Neural progenitor cell (in vitro differentiated cells): ENCODE measurements at regions not wholly inside any gene's neighbourhood (a gene's known extent, or its start where the extent isn't known, plus 50 kb on each side); places are given as distances from the start of the nearest gene placed in this dataset.

Experiments
- DNase-seq: peaks from one replicate; pipeline ENCODE4 v3.0.0-alpha.2; 2016; ENCODE audit warnings: low spot score
- H2AFZ ChIP-seq: fragments of 200-600 bp; sonication (generic); replicated peaks from 2 replicates; pipeline ENCODE4 v1.6.1; 2016; ENCODE audit warnings: antibody characterized with exemption
- H3F3A ChIP-seq: fragments of 200-600 bp; sonication (generic); 2 replicates; pipeline ENCODE4 v1.6.1; 2016; ENCODE audit warnings: antibody characterized with exemption, low read depth
- H3K27ac ChIP-seq: fragments of 200-600 bp; sonication (generic); 2 replicates; pipeline ENCODE4 v1.5.1; 2016; ENCODE audit warnings: mild to moderate bottlenecking
- H3K27me3 ChIP-seq: fragments of 200-600 bp; sonication (generic); 2 replicates; pipeline ENCODE4 v1.6.1; 2016; ENCODE audit warnings: mild to moderate bottlenecking, moderate library complexity
- H3K36me3 ChIP-seq: fragments of 200-600 bp; sonication (generic); 2 replicates; pipeline ENCODE4 v1.5.1; 2016
- H3K4me1 ChIP-seq: fragments of 200-600 bp; sonication (generic); 2 replicates; pipeline ENCODE4 v1.6.1; 2016; ENCODE audit warnings: mixed run types
- H3K4me2 ChIP-seq: fragments of 200-600 bp; sonication (generic); 2 replicates; pipeline ENCODE4 v1.6.1; 2016
- H3K4me3 ChIP-seq: fragments of 200-600 bp; sonication (generic); 2 replicates; pipeline ENCODE4 v1.5.1; 2016
- H3K79me2 ChIP-seq: fragments of 200-600 bp; sonication (generic); 2 replicates; pipeline ENCODE4 v1.6.1; 2016; ENCODE audit warnings: low read depth
- H3K9ac ChIP-seq: fragments of 200-600 bp; sonication (generic); 2 replicates; pipeline ENCODE4 v1.6.1; 2016
- H3K9me3 ChIP-seq: fragments of 200-600 bp; sonication (generic); 2 replicates; pipeline ENCODE4 v1.5.1; 2016; ENCODE audit warnings: low read depth
- H4K20me1 ChIP-seq: fragments of 200-600 bp; sonication (generic); 2 replicates; pipeline ENCODE4 v1.6.1; 2016; ENCODE audit warnings: low read depth
- H3K27ac Mint-ChIP-seq: 3 replicates; pipeline ENCODE4 v1.8.0; 2021; ENCODE audit warnings: mixed read lengths
- H3K27me3 Mint-ChIP-seq: 2 replicates; pipeline ENCODE4 v1.8.0; 2022; ENCODE audit warnings: low read depth, mild to moderate bottlenecking, inconsistent platforms, moderate library complexity, mixed read lengths; ENCODE audit not compliant: insufficient read depth
- H3K36me3 Mint-ChIP-seq: 3 replicates; pipeline ENCODE4 v1.8.0; 2021; ENCODE audit warnings: mixed read lengths
- H3K4me1 Mint-ChIP-seq: 3 replicates; pipeline ENCODE4 v1.8.0; 2021; ENCODE audit warnings: mixed read lengths
- H3K4me3 Mint-ChIP-seq: 3 replicates; pipeline ENCODE4 v1.8.0; 2021; ENCODE audit warnings: mild to moderate bottlenecking, moderate library complexity, mixed read lengths
- H3K9me3 Mint-ChIP-seq: 3 replicates; pipeline ENCODE4 v1.8.0; 2020; ENCODE audit warnings: mixed read lengths
- CTCF ChIP-seq: fragments of 200-600 bp; sonication (generic); IDR thresholded peaks from 2 replicates; pipeline ENCODE4 v1.5.1; 2017; ENCODE audit warnings: antibody characterized with exemption, mild to moderate bottlenecking
- EZH2 ChIP-seq: fragments of 200-600 bp; sonication (generic); IDR thresholded peaks from 2 replicates; pipeline ENCODE4 v1.6.1; 2017; ENCODE audit warnings: antibody characterized with exemption, mild to moderate bottlenecking, moderate library complexity
- EZH2phosphoT487 ChIP-seq: fragments of 200-600 bp; sonication (generic); IDR thresholded peaks from 2 replicates; pipeline ENCODE4 v1.6.1; 2017; ENCODE audit warnings: antibody characterized with exemption

GRCh38 chr17:69880591-69881112 lies 194.4 kb upstream of the KCNJ16 start:
- no peaks in the 10 kb centered on the region for H3K36me3 ChIP-seq
- peaks cover 4% of the 10 kb centered on the region for H3K9me3 Mint-ChIP-seq

GRCh38 chr17:69882281-69882680 lies 192.7 kb upstream of the KCNJ16 start:
- Histone ChIP-seq H3K36me3 (no peaks in the 10 kb centered on the region), H2AFZ (no peak overlapping the region), H3K4me1 (no peaks in the 10 kb centered on the region), H3F3A (no peaks in the 10 kb centered on the region), H3K9ac (no peak overlapping the region), H3K4me3 (no peak overlapping the region), H3K9me3 (no peaks in the 10 kb centered on the region), H3K4me2 (no peak overlapping the region), H3K27me3 (no peaks in the 10 kb centered on the region), H4K20me1 (no peaks in the 10 kb centered on the region), H3K27ac (no peak overlapping the region), H3K79me2 (no peaks in the 10 kb centered on the region)
- H3K9me3 Mint-ChIP-seq = peaks cover 2% of the 10 kb centered on the region
- H3K4me1 Mint-ChIP-seq = no peaks in the 10 kb centered on the region
- no peaks in the 10 kb centered on the region for H3K27me3 Mint-ChIP-seq
- DNase-seq = no peak
- TF ChIP-seq EZH2 (no peak), CTCF (no peak), EZH2phosphoT487 (no peak)
- no peak overlapping the region for H3K4me3 Mint-ChIP-seq
- H3K27ac Mint-ChIP-seq = no peak overlapping the region
- no peaks in the 10 kb centered on the region for H3K36me3 Mint-ChIP-seq

More at GRCh38 chr17:69880591-69881112, 194.4 kb upstream of the KCNJ16 start:
- no peaks in the 10 kb centered on the region for H3K4me1 Mint-ChIP-seq
- no peaks in the 10 kb centered on the region for H4K20me1 ChIP-seq
- H3K27me3 ChIP-seq = no peaks in the 10 kb centered on the region
- TF ChIP-seq EZH2 (no peak), CTCF (no peak), EZH2phosphoT487 (no peak)
- no peak overlapping the region for H3K9ac ChIP-seq
- no peak overlapping the region for H2AFZ ChIP-seq
- peaks cover 2% of the 10 kb centered on the region for H3K36me3 Mint-ChIP-seq
- H3K4me3 ChIP-seq = no peak overlapping the region
- H3K27ac ChIP-seq = no peak overlapping the region
- H3K27ac Mint-ChIP-seq = no peak overlapping the region
- no peaks in the 10 kb centered on the region for H3F3A ChIP-seq
- no peaks in the 10 kb centered on the region for H3K79me2 ChIP-seq
- no peaks in the 10 kb centered on the region for H3K4me1 ChIP-seq
- no peak overlapping the region for H3K4me2 ChIP-seq
- no peaks in the 10 kb centered on the region for H3K9me3 ChIP-seq
- no peak for DNase-seq
- H3K27me3 Mint-ChIP-seq = no peaks in the 10 kb centered on the region
- no peak overlapping the region for H3K4me3 Mint-ChIP-seq

GRCh38 chr17:69883120-69883519 lies 191.9 kb upstream of the KCNJ16 start:
- H3F3A ChIP-seq = no peaks in the 10 kb centered on the region
- H3K9me3 ChIP-seq = no peaks in the 10 kb centered on the region
- Mint-ChIP-seq H3K36me3 (no peaks in the 10 kb centered on the region), H3K27me3 (no peaks in the 10 kb centered on the region), H3K4me1 (no peaks in the 10 kb centered on the region), H3K4me3 (no peak overlapping the region), H3K27ac (no peak overlapping the region), H3K9me3 (peaks cover 2% of the 10 kb centered on the region)
- H2AFZ ChIP-seq = no peak overlapping the region
- no peak overlapping the region for H3K4me2 ChIP-seq
- no peaks in the 10 kb centered on the region for H4K20me1 ChIP-seq
- no peaks in the 10 kb centered on the region for H3K79me2 ChIP-seq
- TF ChIP-seq EZH2 = no peak
- TF ChIP-seq EZH2phosphoT487 = no peak
- TF ChIP-seq CTCF = no peak
- H3K27ac ChIP-seq = no peak overlapping the region
- no peak for DNase-seq
- no peak overlapping the region for H3K9ac ChIP-seq
- H3K36me3 ChIP-seq = no peaks in the 10 kb centered on the region
- no peak overlapping the region for H3K4me3 ChIP-seq
- H3K4me1 ChIP-seq = no peaks in the 10 kb centered on the region
- H3K27me3 ChIP-seq = no peaks in the 10 kb centered on the region
